ENCODE measurements at regions not wholly inside any gene's neighbourhood (a gene's known extent, or its start where the extent isn't known, plus 50 kb on each side); places are given as distances from the start of the nearest gene placed in this dataset.

DNA sequence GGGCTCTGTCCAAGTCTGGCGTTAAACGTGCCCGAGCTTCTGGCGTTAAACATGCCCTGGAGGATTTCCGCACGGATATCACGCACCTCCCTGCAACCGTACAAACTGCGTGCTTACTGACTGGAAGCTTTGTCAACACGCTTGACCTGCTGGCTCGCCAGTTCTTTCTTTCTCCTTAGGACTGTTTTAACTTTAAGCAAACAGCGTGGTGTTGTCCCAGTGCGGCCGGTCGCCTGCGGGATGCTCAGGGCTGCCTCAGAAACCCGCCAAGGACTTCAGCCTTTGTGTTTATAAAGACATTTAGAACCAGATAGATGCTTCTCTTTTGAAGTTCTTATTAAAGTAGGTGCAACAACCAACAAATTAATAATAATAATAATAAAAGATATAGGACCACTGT, 946.0 kb downstream of the RAB28 start:
- Histone ChIP-seq H3K4me3 (ENCODE audit: insufficient read depth, low read depth, low read length) (no peak overlapping the region), H3K4me1 (ENCODE audit: control insufficient read depth, insufficient read depth, low read length) (no peaks in the 10 kb centered on the region), H2BK20ac (ENCODE audit: low read depth, low read length) (no peak overlapping the region), H4K8ac (ENCODE audit: low read depth in 2 of 2, low read length in 2 of 2) (no peak overlapping the region), H3K27me3 (ENCODE audit: control insufficient read depth, insufficient read depth, low read length) (no peaks in the 10 kb centered on the region), H2BK5ac (ENCODE audit: low read depth, low read length, poor library complexity, severe bottlenecking) (no peak overlapping the region), H3K79me1 (ENCODE audit: low read depth in 1 of 2, low read length in 2 of 2) (no peaks in the 10 kb centered on the region), H2BK120ac (ENCODE audit: low read depth, low read length) (no peak overlapping the region), H4K20me1 (ENCODE audit: insufficient read depth, low read length) (no peaks in the 10 kb centered on the region), H4K91ac (ENCODE audit: insufficient read depth, low read depth, low read length) (no peak overlapping the region), H3K14ac (replicated peaks; ENCODE audit: low read depth, low read length) (no peak overlapping the region), H2AK9ac (replicated peaks; ENCODE audit: low read depth, low read length, poor library complexity) (no peak overlapping the region), H2AFZ (replicated peaks; ENCODE audit: low read length, poor library complexity) (no peak overlapping the region), H3K27ac (ENCODE audit: insufficient read depth, low read length) (no peak overlapping the region), H4K5ac (ENCODE audit: low read depth, low read length) (no peak overlapping the region), H3K9me3 (ENCODE audit: control insufficient read depth, insufficient read depth, low read length) (peaks cover 14% of the 10 kb centered on the region), H3K4ac (ENCODE audit: low read depth, low read length) (no peak overlapping the region), H3K56ac (ENCODE audit: extremely low read depth, insufficient read depth, low read length) (no peak overlapping the region), H3K4me2 (ENCODE audit: low read depth, low read length) (no peak overlapping the region), H2BK15ac (ENCODE audit: low read depth, low read length) (no peak overlapping the region), H3K18ac (ENCODE audit: low read depth, low read length) (no peak overlapping the region), H2AK5ac (ENCODE audit: low read depth, low read length) (no peak overlapping the region), H3K36me3 (ENCODE audit: control insufficient read depth, insufficient read depth, low read length) (no peaks in the 10 kb centered on the region), H3K9me1 (ENCODE audit: insufficient read depth, low read length) (no peaks in the 10 kb centered on the region), H3K23ac (ENCODE audit: low read depth, low read length) (no peak overlapping the region), H3K9ac (ENCODE audit: low read depth, low read length) (no peak overlapping the region)
- in situ Hi-C loops (cut with MboI; ENCODE audit: low sequenced_read_pairs), result no loop called here
- intact Hi-C loops (cut with micrococcal nuclease), result no loop called here
- 79% methylated on average over 12 of the region's 17 CpGs; no CpG with 5 or more reads in 1 of the 2 experiments for WGBS, 2 experiments (ENCODE audit: extremely low coverage in 2 of 2, insufficient read length in 1 of 2)
- TF ChIP-seq CEBPB (IDR thresholded peaks at IDR 0.05; ENCODE audit: low read depth, low read length) (no peak), RCOR1 (IDR thresholded peaks at IDR 0.05; ENCODE audit: insufficient replicate concordance, low read length) (no peak), CHD1 (IDR thresholded peaks at IDR 0.05; ENCODE audit: low read depth, low read length) (no peak), BHLHE40 (IDR thresholded peaks at IDR 0.05; ENCODE audit: low read depth, low read length) (no peak), SMC3 (IDR thresholded peaks at IDR 0.05; ENCODE audit: low read depth, low read length) (no peak), MAFK (IDR thresholded peaks at IDR 0.05; ENCODE audit: low read depth, low read length) (no peak), MXI1 (IDR thresholded peaks at IDR 0.05; ENCODE audit: borderline replicate concordance, low read depth, low read length) (no peak), NFE2L2 (IDR thresholded peaks at IDR 0.05; ENCODE audit: low read depth, low read length) (no peak), RAD21 (IDR thresholded peaks at IDR 0.05; ENCODE audit: low read length) (no peak)
- TF ChIP-seq, protein P1, sequence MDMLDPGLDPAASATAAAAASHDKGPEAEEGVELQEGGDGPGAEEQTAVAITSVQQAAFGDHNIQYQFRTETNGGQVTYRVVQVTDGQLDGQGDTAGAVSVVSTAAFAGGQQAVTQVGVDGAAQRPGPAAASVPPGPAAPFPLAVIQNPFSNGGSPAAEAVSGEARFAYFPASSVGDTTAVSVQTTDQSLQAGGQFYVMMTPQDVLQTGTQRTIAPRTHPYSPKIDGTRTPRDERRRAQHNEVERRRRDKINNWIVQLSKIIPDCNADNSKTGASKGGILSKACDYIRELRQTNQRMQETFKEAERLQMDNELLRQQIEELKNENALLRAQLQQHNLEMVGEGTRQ (IDR thresholded peaks at IDR 0.05; ENCODE audit: low read depth, low read length), result no peak
- TF ChIP-seq, protein P2, sequence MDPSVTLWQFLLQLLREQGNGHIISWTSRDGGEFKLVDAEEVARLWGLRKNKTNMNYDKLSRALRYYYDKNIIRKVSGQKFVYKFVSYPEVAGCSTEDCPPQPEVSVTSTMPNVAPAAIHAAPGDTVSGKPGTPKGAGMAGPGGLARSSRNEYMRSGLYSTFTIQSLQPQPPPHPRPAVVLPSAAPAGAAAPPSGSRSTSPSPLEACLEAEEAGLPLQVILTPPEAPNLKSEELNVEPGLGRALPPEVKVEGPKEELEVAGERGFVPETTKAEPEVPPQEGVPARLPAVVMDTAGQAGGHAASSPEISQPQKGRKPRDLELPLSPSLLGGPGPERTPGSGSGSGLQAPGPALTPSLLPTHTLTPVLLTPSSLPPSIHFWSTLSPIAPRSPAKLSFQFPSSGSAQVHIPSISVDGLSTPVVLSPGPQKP (IDR thresholded peaks at IDR 0.05; ENCODE audit: borderline replicate concordance, low read depth, low read length), result no peak
- TF ChIP-seq, protein P3, sequence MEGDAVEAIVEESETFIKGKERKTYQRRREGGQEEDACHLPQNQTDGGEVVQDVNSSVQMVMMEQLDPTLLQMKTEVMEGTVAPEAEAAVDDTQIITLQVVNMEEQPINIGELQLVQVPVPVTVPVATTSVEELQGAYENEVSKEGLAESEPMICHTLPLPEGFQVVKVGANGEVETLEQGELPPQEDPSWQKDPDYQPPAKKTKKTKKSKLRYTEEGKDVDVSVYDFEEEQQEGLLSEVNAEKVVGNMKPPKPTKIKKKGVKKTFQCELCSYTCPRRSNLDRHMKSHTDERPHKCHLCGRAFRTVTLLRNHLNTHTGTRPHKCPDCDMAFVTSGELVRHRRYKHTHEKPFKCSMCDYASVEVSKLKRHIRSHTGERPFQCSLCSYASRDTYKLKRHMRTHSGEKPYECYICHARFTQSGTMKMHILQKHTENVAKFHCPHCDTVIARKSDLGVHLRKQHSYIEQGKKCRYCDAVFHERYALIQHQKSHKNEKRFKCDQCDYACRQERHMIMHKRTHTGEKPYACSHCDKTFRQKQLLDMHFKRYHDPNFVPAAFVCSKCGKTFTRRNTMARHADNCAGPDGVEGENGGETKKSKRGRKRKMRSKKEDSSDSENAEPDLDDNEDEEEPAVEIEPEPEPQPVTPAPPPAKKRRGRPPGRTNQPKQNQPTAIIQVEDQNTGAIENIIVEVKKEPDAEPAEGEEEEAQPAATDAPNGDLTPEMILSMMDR (conservative IDR thresholded peaks at IDR 0.05; ENCODE audit: low read depth, low read length), result no peak
- dilution Hi-C loops (cut with HindIII; ENCODE audit: low sequenced_read_pairs, unreplicated experiment), result no loop called here
- CTCF ChIA-PET, result no interaction called here
- POLR2A ChIA-PET (ENCODE audit: unreplicated experiment), result no interaction called here
- no peak for ATAC-seq (ENCODE audit: low read depth)
- DNase-seq, result no peak
- no TSS peak for BruUV-seq (replicated peaks)
